Endothelial cell of hepatic sinusoid (primary cell): ENCODE measurements at regions not wholly inside any gene's neighbourhood (a gene's known extent, or its start where the extent isn't known, plus 50 kb on each side); places are given as distances from the start of the nearest gene placed in this dataset.
"Not testable (repeated sequence)": the region's sequence is repeated elsewhere in the genome, so short reads cannot be mapped to it uniquely, and the experiment has no call there.

Experiments used
- in situ Hi-C: cut with HindIII; loops from 2 replicates; pipeline ENCODE4 v1.10.0; 2017; ENCODE audit warnings: low sequenced_read_pairs

DNA sequence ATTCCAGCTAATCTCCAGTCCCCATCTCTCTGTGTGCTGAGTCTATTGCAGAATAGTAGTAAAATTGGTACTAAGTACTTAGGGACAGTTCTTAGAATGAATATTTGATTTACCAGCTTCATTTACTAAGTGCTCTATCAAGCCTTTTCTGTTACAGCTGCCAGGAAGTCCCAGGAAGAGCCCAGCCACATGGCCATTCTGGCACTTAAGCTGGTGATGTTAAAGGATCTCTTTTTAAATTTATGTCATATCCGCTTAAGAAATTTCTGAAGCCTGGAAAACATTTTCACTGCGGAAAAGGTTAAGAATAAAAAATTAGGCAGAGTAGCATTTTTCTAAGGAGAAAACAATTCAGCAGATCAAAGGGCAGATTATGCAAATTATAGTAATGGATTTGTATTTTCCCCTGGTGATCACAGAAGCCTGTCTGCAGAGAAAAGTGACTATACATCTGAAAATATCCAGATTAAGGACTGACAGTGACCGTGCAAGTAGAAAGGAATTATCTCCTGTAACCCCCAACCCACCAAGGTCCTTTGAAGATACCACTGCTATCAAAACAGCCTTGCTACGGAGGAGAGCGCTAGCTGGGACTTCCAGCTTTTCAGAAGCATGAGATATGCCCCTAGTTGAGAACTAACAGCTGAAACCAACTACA, 260.8 kb downstream of the SH3BP4 start:
- in situ Hi-C loops, result no loop called here

DNA sequence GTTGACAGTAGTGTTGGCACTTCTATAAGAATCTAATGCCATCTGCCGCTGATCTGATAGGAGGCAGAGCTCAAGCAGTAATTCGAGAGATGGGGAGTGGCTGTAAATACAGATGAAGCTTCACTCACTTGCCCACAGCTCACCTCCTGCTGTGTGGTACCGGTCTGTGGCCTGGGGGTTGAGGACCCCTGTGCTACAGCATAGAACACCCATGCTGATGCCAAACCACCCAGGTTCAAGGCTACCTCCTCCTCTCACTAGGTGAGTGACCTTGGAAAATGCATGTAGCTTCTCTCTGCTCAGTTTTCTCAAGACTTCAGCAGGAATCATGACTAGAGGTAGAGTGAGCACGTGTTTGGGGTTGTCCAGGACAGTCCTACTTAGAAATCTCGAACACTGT, 263.4 kb downstream of the SH3BP4 start:
- in situ Hi-C loops, result no loop called here

DNA sequence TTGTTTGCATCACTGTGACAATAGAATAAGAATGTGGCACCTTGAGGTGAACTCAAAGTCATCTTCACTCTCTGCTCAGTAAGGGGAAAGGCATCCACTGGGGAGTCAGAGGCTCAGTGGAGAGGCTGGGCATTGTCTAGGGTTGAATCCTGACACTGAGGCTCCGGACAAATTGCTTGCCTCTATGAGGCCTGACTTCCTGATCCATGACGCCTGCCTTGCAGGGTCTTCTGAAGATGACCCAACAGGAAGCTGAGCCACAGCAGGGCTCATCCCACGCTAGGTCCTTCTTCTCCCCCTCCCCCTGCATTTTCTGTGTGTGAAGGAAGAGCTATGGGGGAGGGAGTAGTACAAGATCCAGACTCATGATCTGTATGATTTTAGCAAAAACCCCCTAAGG, 265.1 kb downstream of the SH3BP4 start:
- in situ Hi-C loops, result no loop called here

DNA sequence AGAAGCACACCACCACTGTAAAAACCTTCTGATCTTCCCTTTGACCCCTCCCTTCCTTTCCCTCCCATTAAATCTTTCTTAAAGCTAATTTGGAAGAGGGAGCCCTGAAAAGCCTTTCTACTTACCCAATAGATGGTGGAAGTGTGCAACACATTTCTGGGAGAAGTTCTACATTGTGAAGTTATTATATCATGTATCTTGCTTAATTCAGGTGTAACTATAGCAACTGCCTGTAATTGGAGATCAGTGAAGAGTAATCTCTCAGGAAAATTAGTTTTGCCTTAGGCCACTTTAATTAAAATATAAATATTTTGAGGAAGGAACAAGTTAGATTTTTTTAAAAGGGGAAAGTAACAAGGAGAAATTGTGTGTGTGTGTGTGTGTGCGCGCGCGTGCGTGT, 266.0 kb downstream of the SH3BP4 start:
- in situ Hi-C loops, result no loop called here

DNA sequence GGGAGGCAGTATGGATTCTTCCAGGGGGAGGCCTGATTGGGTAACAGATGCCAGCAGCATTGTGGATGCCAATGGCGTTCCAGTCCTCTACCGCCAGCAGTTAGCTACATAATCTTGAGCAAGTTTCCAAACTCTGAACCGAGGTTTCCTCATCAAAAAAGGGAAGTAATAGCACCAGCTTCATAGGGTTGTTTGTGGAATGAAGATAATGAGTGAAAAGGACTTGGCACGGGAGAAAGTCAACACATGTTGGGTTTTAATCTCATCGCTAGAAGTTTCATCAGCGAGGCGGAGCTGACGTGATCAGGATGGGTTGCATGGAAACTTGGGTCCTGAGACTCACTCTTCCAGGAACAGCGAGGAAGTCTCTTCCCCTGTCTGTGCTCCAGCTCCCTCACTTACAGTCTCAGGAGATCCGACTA, 266.7 kb downstream of the SH3BP4 start:
- in situ Hi-C loops, result no loop called here

DNA sequence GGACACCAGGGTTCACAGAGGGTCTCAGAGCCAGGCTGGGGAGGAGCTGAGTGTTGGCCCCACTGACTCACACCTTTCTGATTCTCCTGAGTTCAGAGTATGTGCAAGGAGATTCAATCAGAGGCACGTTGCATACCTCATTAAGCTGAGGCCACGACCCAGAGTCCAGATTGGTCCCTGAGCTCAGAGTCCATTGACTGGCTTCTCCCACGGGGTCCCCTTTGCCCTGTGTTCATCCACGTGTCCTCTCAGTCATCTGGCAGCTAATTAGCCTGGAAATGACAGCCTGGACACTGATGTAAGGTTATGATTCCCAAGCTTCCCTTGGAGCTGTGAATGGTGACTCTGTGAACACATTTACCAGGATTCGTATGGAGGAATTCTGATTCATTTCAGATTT, 267.2 kb downstream of the SH3BP4 start:
- in situ Hi-C loops, result no loop called here

DNA sequence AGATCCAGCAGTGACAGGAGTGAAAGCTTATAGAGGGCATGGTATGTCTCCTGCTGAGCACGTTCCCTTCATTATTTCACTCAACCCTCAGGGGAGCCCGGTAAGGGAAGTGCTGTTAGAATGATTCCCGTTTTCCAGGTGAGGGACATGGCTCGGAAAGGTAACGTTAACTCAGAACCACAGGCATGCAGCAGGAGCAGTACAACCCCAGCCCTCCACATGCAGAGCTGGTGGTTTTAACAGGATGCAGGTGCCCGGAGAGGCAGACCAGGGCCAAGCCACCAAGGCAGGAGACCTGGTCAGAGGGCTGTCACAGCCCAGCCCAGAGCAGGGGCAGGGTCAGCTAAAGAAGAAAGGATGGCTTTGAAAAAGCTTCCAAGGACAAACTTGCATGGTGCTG, 268.5 kb downstream of the SH3BP4 start:
- in situ Hi-C loops, result loop anchor here (5.0 kb wide), 1 partner anchor 67 kb away; no protein-coding TSS in a partner anchor

DNA sequence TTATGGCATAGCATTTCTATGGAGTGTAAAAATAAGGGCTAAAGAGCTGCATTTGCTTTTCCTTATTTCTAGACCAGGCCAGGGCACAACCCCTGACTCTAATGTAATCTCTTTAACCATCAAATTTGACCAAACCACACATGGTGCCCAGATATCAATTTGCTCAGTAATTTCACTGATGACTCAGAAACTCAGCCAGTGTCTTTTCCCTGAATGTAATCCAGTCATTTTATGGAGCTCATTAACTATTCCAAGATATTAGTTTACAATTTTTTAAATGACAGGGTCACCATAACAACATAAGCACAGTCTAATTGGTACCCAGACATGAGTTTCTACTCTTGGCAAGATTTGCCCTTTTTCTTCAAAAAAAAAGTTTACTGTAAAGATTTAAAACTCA, 270.8 kb upstream of the AGAP1 start:
- in situ Hi-C loops, result loop anchor here (5.0 kb wide), 1 partner anchor 64 kb away; no protein-coding TSS in a partner anchor

DNA sequence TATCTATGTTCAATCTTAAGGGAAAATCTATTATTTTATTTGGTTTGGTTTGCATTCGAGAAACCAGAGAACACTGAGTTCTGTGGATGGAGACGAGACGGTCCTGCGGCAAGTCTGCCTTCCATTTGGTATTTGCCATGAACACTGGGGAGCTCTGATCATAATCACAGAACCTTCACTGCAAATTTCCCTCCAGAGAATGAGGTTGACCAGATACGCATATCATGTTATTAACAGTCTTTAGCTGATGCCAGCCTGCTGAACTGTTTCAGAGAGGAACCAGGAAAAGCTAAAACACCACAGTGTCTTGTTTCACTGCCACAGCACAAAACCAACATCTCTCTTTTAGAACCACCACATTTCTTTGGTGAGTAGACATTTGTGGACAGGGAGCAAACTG, 269.4 kb upstream of the AGAP1 start:
- in situ Hi-C loops, result loop anchor here (5.0 kb wide), 1 partner anchor 63 kb away; no protein-coding TSS in a partner anchor

DNA sequence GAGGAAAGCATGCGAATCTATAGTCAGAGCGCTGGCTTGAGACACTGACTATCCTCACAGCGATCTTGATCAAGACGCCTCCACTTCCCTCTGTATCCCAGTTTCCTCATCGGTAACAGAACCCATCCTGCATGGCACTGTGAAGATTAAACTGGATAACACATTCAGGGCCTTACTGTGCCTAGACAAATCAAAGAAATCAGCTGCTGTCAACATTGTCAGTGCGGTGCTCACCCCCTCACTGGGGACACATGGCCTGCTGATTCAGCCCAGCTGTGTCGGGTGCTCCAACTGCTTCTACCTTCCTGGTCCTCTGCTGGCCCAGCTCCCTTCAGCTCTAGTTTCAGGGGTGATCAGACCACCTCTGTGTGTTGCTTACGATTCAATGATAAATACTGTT, 268.6 kb upstream of the AGAP1 start:
- in situ Hi-C loops, result no loop called here

DNA sequence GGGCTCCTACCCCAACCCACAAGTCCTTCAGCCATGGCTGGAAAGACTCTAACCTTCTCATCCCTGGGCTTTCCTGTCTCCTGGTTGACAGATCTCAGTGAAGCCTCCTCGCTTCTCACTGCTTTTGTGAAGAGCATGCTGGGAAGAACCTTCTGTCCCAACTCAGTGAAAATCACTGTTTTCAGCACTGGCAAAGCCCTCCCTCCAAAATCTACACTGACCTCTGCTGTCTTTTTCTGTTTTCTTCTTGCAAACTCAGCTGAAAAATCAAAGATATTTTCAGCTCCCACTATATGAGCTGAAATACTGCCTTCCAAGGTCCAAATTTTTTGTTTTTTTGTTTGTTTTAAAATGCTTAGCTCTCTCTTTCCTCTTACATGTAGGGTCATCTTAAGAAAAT, 266.3 kb upstream of the AGAP1 start:
- in situ Hi-C loops, result no loop called here

DNA sequence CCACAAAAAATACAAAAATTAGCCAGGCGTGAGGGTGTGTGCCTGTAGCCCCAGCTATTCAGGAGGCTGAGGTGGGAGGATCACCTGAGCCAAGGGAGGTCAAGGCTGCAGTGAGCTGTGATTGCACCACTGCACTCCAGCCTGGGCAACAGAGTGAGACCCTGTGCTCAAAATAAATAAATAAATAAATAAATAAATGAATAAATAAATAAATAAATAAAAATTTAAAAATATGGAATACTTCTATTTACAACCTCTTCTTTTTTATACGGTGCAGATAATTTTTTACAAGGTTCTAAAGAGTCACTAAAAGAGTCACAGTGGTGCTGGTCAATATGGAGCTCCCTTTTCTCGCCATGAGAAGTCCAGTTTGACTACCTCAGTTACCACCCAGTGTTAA, 265.4 kb upstream of the AGAP1 start:
- in situ Hi-C loops, result not testable (repeated sequence)

DNA sequence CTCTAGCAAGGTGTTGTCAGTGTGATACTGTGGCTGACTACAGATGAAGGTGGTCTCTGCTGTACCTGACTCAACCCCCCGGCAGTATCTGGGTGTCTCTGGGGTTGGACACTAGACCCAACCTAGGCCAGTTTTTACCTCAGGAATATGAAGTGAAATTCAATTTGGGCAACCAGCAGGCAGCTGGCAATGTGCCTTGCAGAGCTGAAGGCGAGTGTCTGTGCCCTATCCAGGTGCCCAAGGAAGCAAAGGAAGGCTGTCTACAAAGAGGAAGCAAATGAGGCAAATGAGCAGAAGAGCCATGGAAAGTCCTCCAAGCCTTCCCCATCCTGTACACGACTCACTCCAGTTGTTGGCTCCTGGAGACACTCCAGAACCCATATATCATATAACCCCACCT, 264.6 kb upstream of the AGAP1 start:
- in situ Hi-C loops, result no loop called here

DNA sequence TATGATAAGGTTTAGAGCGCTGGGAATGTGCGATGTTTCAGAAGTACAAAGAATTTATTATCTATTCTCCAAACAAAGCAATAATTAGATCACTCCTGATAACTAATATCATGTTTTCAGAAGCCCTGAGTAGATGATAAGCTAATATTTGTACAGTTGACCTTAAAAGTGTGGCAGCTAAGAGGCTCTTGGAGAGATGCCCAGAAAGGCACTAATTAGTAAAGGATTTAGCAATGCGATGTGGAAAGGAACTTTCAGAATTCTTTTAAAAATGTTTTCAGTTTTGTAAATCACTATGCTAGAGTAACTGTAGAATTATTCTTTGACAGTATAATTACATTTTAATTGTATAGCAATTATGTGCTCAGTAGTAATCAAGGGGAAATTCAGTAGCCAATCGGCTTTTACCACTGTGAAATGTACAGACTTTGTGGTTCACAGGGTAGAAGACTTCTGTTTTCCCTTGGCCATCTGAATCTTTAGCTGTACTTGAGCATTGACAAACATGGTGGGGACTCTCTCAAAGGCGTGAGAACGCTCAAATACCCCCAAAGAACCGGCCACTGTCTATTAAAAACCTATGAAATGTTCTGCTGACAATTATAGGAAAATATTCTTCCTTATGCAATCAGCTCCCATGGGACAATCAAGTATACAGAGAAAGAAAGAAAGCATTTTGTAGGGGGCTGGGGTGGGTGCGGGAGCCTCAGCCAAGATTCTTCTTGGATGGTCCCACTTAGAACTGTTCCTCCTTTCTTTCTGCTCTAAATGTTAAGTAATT, 262.8 kb upstream of the AGAP1 start:
- in situ Hi-C loops, result no loop called here

DNA sequence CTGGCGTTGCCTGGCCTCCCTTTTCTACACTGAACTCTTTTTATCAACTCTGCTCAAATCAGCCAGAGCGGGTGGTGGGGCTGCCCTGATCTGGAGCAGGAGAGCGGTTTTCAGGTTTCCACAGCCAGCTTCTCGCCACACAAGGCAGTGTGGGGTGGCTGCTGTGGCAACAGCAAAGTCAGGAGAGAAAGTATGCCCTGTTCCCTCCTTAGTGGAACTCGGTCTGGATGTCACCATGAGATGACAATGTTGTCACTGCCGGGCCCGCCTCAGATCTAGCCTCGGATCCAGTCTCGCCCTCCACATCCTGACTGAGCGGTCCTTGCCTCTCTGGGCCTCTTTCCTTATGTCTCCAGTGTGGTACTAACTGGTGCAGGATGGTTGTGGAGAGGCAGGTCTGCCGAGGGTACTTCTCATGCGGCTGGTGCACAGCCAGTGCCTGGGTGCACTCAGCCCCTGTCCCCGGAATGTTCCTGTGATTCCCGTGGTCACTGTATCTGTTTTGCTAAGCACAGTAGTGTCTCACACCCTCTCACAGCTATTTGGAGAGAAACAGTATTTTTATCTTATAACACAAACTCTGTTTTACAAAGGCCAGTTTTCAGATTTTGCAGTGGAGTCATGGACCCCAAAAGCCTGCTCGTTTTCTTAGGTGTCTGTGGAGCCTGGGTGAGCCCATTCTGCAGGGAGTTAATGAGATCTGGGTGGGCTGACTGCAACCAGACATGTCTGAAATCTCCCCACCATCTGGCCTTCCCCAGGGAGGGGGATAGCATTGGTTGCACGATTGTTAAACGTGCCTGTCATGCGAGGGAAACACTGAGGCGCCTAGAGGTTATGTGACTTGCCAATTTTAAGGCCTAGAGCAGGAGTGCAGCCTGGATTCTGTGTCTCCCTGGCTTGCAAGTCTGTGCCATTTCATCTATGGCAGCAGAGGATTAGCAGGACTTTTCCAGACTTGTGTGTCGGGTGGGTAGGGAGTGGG, 261.1 kb upstream of the AGAP1 start:
- in situ Hi-C loops, result no loop called here

DNA sequence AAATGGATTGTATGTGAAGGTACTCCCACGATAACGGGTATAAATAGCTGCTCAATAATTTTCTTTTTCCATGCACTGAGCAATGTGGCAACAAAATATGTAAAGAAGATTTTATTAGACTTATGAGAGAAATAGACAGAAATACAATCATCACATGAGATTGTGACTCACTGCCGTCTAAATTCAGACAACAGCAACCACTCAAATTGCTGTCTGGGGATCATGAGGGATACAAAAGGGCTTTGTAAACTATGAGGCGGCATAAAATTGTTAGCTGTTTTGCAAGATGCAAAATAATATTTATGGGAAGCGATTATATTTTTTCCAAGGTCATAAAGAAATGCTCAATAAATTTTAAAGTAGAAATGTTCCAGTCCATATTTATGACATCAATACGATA, 259.1 kb upstream of the AGAP1 start:
- in situ Hi-C loops, result no loop called here

DNA sequence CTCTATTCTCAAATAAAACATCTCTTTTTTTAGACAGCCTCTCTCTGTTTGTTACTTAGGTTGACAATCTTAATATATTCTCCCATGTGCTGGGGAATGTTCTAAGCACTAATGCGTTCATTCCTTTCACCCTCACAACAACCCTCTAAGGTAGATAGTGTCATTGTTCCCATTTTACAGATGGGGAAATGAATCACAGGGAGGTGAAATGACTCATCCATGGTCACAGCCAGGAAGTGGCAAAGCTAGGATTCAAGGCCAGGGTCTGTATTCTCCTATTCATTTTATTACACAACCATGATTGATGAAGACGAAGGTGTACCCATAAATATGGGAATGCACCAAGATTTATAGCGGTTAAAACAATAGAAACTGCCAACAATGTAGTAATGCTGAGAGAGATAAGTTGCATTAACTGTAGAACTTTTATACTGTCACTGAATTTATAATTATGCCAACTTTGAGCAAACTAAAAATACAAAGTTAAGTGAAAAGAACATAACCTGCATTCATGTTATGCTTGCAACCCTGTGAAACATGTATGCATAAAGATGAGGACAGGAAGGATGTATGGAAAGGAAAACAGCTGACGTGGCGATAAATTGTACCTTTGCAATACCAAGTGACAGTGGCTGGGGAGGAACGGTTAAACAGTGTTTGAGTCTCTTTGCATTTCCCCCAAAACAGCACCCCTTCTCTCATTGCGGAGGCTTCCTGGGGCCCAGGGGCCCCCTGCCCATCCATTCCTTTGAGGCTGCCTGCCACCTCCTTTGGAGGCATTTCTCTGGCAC, 257.7 kb upstream of the AGAP1 start:
- in situ Hi-C loops, result no loop called here

DNA sequence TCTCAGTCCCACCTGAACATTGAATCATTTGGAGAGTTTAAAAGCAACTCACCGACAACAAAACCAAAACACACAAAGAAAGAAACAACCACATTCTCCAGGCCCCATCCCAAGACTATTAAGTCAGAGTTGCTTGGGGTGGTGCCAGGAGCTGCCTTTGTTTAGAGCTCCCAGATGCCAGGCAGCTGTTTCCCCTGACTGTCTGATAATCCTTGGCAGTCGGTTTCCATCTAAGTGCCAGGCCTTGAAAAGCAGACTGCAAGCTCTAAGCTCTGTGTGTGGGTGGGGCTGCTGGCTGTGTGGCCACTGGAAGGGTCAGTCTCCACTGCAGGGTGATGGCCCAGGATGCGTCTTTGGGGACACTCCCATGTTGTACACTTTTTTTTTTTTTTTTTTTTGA, 255.3 kb upstream of the AGAP1 start:
- in situ Hi-C loops, result no loop called here

DNA sequence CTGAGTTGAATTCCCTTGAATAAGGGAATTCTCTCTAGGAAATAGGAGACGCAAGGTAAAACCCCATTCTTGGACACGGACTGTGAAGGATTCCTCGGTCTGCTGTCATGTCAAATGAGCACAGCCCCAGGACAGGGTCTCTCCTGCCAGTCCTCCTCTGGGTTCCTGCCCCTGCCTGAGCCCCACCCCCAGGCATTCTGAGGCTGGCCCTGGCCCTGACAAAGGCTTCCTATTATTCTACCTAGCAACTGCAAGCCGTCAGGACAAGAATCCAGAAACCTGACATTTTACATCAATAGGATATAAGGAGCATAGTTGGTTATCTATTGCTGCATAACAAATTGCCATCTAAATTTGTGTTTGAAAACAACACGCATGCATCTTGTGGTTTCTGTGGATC, 253.3 kb upstream of the AGAP1 start:
- in situ Hi-C loops, result no loop called here
